K562 (cell line): ENCODE measurements at regions not wholly inside any gene's neighbourhood (a gene's known extent, or its start where the extent isn't known, plus 50 kb on each side); places are given as distances from the start of the nearest gene placed in this dataset.

Experiments
- ATAC-seq: fragments of 200-7000 bp; cut with Tn5 transposase; 3 replicates; pipeline ENCODE4 v1.9.1; 2020; ENCODE audit warnings: moderate library complexity
- BruUV-seq: library from RNA; stranded (reverse); fragments of 400-500 nt; replicated peaks from 2 replicates; lab custom pipeline; 2021; lab: Mats Ljungman, UMichigan
- CTCF ChIA-PET: fragments of 300-600 bp; formaldehyde crosslinking; extraction: SDS; loops from one replicate; lab custom pipeline; 2021; ENCODE audit warnings: low intra/inter-chr PET ratio; lab: Yijun Ruan, JAX
- POLR2A ChIA-PET: fragments of 300-600, 350-650 bp; sonication (Branson Sonifier 250); formaldehyde crosslinking; extraction: SDS; loops from one replicate; lab custom pipeline; 2021; ENCODE audit warnings: antibody characterized with exemption, inconsistent platforms; lab: Yijun Ruan, JAX
- DNase-seq, 4 experiments: peaks; one replicate each; pipeline versions ENCODE4 v3.0.0 to v3.0.0-alpha.2; 2011 to 2018; ENCODE audit warnings: low spot score in 3 of 4, mixed read lengths in 3 of 4; ENCODE audit errors: extremely low read depth in 1 of 4
- FAIRE-seq: peaks from 2 replicates; lab custom pipeline; 2011; peaks lifted over from hg19 to GRCh38; lab: Jason Lieb, UNC
- H2AFZ ChIP-seq: 2 replicates; pipeline ENCODE4 v1.6.0; 2011; ENCODE audit warnings: low read depth, low read length, control low read depth, inconsistent platforms
- H3K27ac ChIP-seq: fragments of 200-600 bp; 3 replicates; pipeline ENCODE4 v1.8.0; 2011; ENCODE audit warnings: low read depth, mild to moderate bottlenecking, control low read depth, inconsistent platforms, low read length, moderate library complexity, mixed read lengths; ENCODE audit errors: extremely low read depth
- H3K27me3 ChIP-seq, 2 experiments: fragments of 300-600 bp in 1 of 2; 2 replicates in 1 of 2; 3 replicates in 1 of 2; pipeline versions ENCODE4 v1.6.0 to v1.8.0; 2011; ENCODE audit warnings: inconsistent platforms in 2 of 2, low read length in 2 of 2, mild to moderate bottlenecking in 1 of 2, mixed read lengths in 1 of 2, moderate library complexity in 1 of 2; ENCODE audit not compliant: control insufficient read depth in 2 of 2, insufficient read depth in 2 of 2
- H3K36me3 ChIP-seq: fragments of 300-600 bp; 3 replicates; pipeline ENCODE4 v1.8.0; 2011; ENCODE audit warnings: mild to moderate bottlenecking, low read length, inconsistent platforms; ENCODE audit not compliant: control insufficient read depth, insufficient read depth
- H3K4me1 ChIP-seq, 2 experiments: fragments of 200-600 bp in 1 of 2; replicated peaks in 1 of 2; 2 replicates in 1 of 2; 3 replicates in 1 of 2; pipeline versions ENCODE4 v1.5.1 to v1.8.0; 2011; ENCODE audit warnings: inconsistent platforms in 2 of 2, low read length in 2 of 2, mild to moderate bottlenecking in 1 of 2, mixed read lengths in 1 of 2, moderate library complexity in 1 of 2; ENCODE audit not compliant: control insufficient read depth in 2 of 2, insufficient read depth in 2 of 2
- H3K4me2 ChIP-seq: 2 replicates; pipeline ENCODE4 v1.6.1; 2011; ENCODE audit warnings: low read length, control low read depth, inconsistent platforms, mixed read lengths; ENCODE audit not compliant: insufficient read depth
- H3K4me3 ChIP-seq: fragments of 200-600 bp; sonication (generic), shearing (Covaris generic); 2 replicates; pipeline ENCODE4 v1.5.1; 2016; ENCODE audit warnings: control low read depth, inconsistent platforms
- H3K79me2 ChIP-seq: fragments of 200-600 bp; 3 replicates; pipeline ENCODE4 v1.8.0; 2011; ENCODE audit warnings: low read length, inconsistent platforms; ENCODE audit not compliant: control insufficient read depth, insufficient read depth
- H3K9ac ChIP-seq, 2 experiments: 2 replicates each; pipeline versions ENCODE4 v1.6.0 to v1.6.1; 2011; ENCODE audit warnings: low read depth in 2 of 2, low read length in 2 of 2, control low read depth in 1 of 2, inconsistent platforms in 1 of 2, mild to moderate bottlenecking in 1 of 2, mixed read lengths in 1 of 2; ENCODE audit not compliant: insufficient read depth in 1 of 2
- H3K9me1 ChIP-seq: one replicate; pipeline ENCODE4 v1.6.0; 2011; ENCODE audit warnings: inconsistent platforms, mild to moderate bottlenecking, low read length, moderate library complexity; ENCODE audit not compliant: control insufficient read depth, insufficient read depth
- H3K9me3 ChIP-seq: replicated peaks from 2 replicates; pipeline ENCODE4 v1.5.1; 2011; ENCODE audit warnings: low read depth, low read length, inconsistent platforms; ENCODE audit not compliant: control insufficient read depth, insufficient read depth
- H4K20me1 ChIP-seq: replicated peaks from 2 replicates; pipeline ENCODE4 v1.6.1; 2011; ENCODE audit warnings: low read length, inconsistent platforms, mixed read lengths; ENCODE audit not compliant: control insufficient read depth, insufficient read depth
- EWSR1 ChIP-seq: fragments of 450-650 bp; IDR thresholded peaks from 2 replicates; pipeline ENCODE4 v1.6.1; 2018; ENCODE audit warnings: borderline replicate concordance, mild to moderate bottlenecking, low read depth, moderate library complexity; ENCODE audit not compliant: partially characterized antibody
- GTF3C2 ChIP-seq: IDR thresholded peaks from 3 replicates; pipeline ENCODE4 v1.6.1; 2011; ENCODE audit warnings: borderline replicate concordance, mild to moderate bottlenecking, moderate library complexity; ENCODE audit not compliant: insufficient read length; ENCODE audit errors: extremely low read depth
- HDAC3 ChIP-seq: fragments of 450-650 bp; IDR thresholded peaks from 2 replicates; pipeline ENCODE4 v1.6.1; 2018; ENCODE audit warnings: borderline replicate concordance, mild to moderate bottlenecking, moderate library complexity; ENCODE audit not compliant: partially characterized antibody
- HNRNPK ChIP-seq: fragments of 200-400 bp; formaldehyde crosslinking; IDR thresholded peaks from one replicate; pipeline ENCODE4 v1.6.1; 2018; ENCODE audit warnings: mild to moderate bottlenecking, low read depth, low read length; ENCODE audit not compliant: poor library complexity, severe bottlenecking
- KLF1 ChIP-seq: fragments of 450-650 bp; IDR thresholded peaks from 2 replicates; pipeline ENCODE4 v1.6.1; 2016; ENCODE audit warnings: missing genetic modification characterization, missing compliant biosample characterization
- PCBP2 ChIP-seq: fragments of 200-400 bp; formaldehyde crosslinking; IDR thresholded peaks from 2 replicates; pipeline ENCODE4 v1.6.1; 2018; ENCODE audit warnings: low read length, low read depth, mild to moderate bottlenecking, moderate library complexity; ENCODE audit not compliant: poor library complexity, severe bottlenecking
- TSC22D4 ChIP-seq: fragments of 450-650 bp; IDR thresholded peaks from 2 replicates; pipeline ENCODE4 v1.6.1; 2016; ENCODE audit warnings: missing genetic modification characterization, missing biosample characterization, control low read depth
- ZBTB43 ChIP-seq: sonication (generic); formaldehyde crosslinking; IDR thresholded peaks from 2 replicates; pipeline ENCODE4 v1.8.0; 2023; ENCODE audit warnings: mild to moderate bottlenecking, missing genetic modification reagents
- ZFX ChIP-seq: sonication (generic); formaldehyde crosslinking; IDR thresholded peaks from 2 replicates; pipeline ENCODE4 v1.8.0; 2022; ENCODE audit warnings: mild to moderate bottlenecking, missing genetic modification reagents, moderate library complexity
- ZNF224 ChIP-seq: sonication (generic); formaldehyde crosslinking; IDR thresholded peaks from 2 replicates; pipeline ENCODE4 v1.8.0; 2022; ENCODE audit warnings: mild to moderate bottlenecking, missing genetic modification reagents
- ZNF511 ChIP-seq: sonication (generic); formaldehyde crosslinking; IDR thresholded peaks from 2 replicates; pipeline ENCODE4 v1.8.0; 2022; ENCODE audit warnings: mild to moderate bottlenecking, missing genetic modification reagents
- WGBS: fragments of 100-300 bp; shearing (Covaris generic); methylation state at CpG from one replicate; pipeline ENCODE4 v1.1.6; 2016; ENCODE audit warnings: low coverage, mixed read lengths; ENCODE audit not compliant: insufficient coverage; ENCODE audit errors: missing lambda C conversion rate; 5-methylcytosine and 5-hydroxymethylcytosine counted together
- in situ Hi-C: fragments of 300-500 bp; cut with MboI; formaldehyde crosslinking; loops from 4 replicates; pipeline ENCODE4 v1.15.0; 2018; ENCODE audit warnings: inconsistent platforms, mixed read lengths
- intact Hi-C: fragments of 100-400 bp; cut with micrococcal nuclease; formaldehyde crosslinking; loops from 2 replicates; pipeline ENCODE4 v1.14.2; 2022

GRCh38 chr4:174405923-174406322, 116.4 kb downstream of the HPGD start (continued):
- TF ChIP-seq GTF3C2 (no peak), TSC22D4 (tag) (no peak), HDAC3 (no peak), ZNF511 (CRISPR knock-in tag) (no peak), ZBTB43 (CRISPR knock-in tag) (no peak)

- H2AFZ ChIP-seq = no peak overlapping the region
- no peaks in the 10 kb centered on the region for H3K9me1 ChIP-seq
- H3K36me3 ChIP-seq = no peaks in the 10 kb centered on the region
- H3K27ac ChIP-seq = no peak overlapping the region
- ATAC-seq (no peak), FAIRE-seq (no peak), DNase-seq (no peak)
- no peak overlapping the region for H3K4me2 ChIP-seq
- H3K79me2 ChIP-seq = no peaks in the 10 kb centered on the region
- H3K4me1 ChIP-seq = peaks cover 0 to 8% of the 10 kb centered on the region in 2 experiments; a peak in 2 of 5 replicates
- no peaks in the 10 kb centered on the region for H3K27me3 ChIP-seq
- H3K9ac ChIP-seq = no peak overlapping the region
- no peak overlapping the region for H3K4me3 ChIP-seq
- ChIA-PET POLR2A (interaction anchor here (1.3 kb wide), 1 partner anchor 16 kb away, joined by 4 read pairs; no protein-coding TSS in a partner anchor), CTCF (no interaction called here)
- H3K9me3 ChIP-seq = no peaks in the 10 kb centered on the region
- 50% methylated on average over 1 of the region's 1 CpG for WGBS
- TF ChIP-seq EWSR1 = no peak
- peak; percentile 64 for TF ChIP-seq PCBP2
- TF ChIP-seq KLF1 (tag) = no peak
- peak; percentile 42 for TF ChIP-seq HNRNPK
- no peak for TF ChIP-seq ZNF224 (CRISPR knock-in tag)
- no peak for TF ChIP-seq ZFX (CRISPR knock-in tag)
- in situ Hi-C loops = no loop called here
- intact Hi-C loops = no loop called here
- BruUV-seq = no TSS peak
- no peaks in the 10 kb centered on the region for H4K20me1 ChIP-seq
Measured at GRCh38 chr4:174404677-174405076, 117.6 kb downstream of the HPGD start.
